ENCODE measurements at regions not wholly inside any gene's neighbourhood (a gene's known extent, or its start where the extent isn't known, plus 50 kb on each side); places are given as distances from the start of the nearest gene placed in this dataset.

- Histone ChIP-seq H3K9me3 (ENCODE audit: low read length) (no peaks in the 10 kb centered on the region), H3K27ac (ENCODE audit: low read depth, low read length, poor library complexity, severe bottlenecking) (no peak overlapping the region), H3K79me2 (ENCODE audit: insufficient read depth, low read depth, low read length) (no peaks in the 10 kb centered on the region), H3K36me3 (ENCODE audit: insufficient read depth, low read length) (no peaks in the 10 kb centered on the region), H3K4me3 (ENCODE audit: low read depth, low read length, poor library complexity, severe bottlenecking) (no peak overlapping the region), H3K4me2 (ENCODE audit: low read length) (no peak overlapping the region), H2AFZ (ENCODE audit: low read length) (no peak overlapping the region), H4K20me1 (ENCODE audit: insufficient read depth, low read length) (no peaks in the 10 kb centered on the region), H3K4me1 (ENCODE audit: insufficient read depth, low read length, poor library complexity, severe bottlenecking) (peaks cover 13% of the 10 kb centered on the region), H3K9me2 (ENCODE audit: insufficient read depth, low read length) (no peaks in the 10 kb centered on the region)
- CTCF ChIA-PET (ENCODE audit: unreplicated experiment) = no interaction called here
- TF ChIP-seq EZH2phosphoT487 (IDR thresholded peaks at IDR 0.05; ENCODE audit: borderline replicate concordance, low read depth, low read length) (no peak), CTCF (conservative IDR thresholded peaks at IDR 0.05; ENCODE audit: low read length) (no peak)
- BruUV-seq (replicated peaks) = no TSS peak
- no peak for DNase-seq (ENCODE audit: low spot score)
- POLR2A ChIA-PET = no interaction called here
- intact Hi-C loops (cut with micrococcal nuclease; ENCODE audit: unreplicated experiment) = no loop called here
Observed at GRCh38 chr16:66224626-66225025, 141.9 kb upstream of the CDH5 start.

- BruUV-seq (replicated peaks) = no TSS peak
- H3K4me1 ChIP-seq (ENCODE audit: insufficient read depth, low read length, poor library complexity, severe bottlenecking) = peaks cover 12% of the 10 kb centered on the region
- no peaks in the 10 kb centered on the region for H3K9me3 ChIP-seq (ENCODE audit: low read length)
- intact Hi-C loops (cut with micrococcal nuclease; ENCODE audit: unreplicated experiment) = no loop called here
- POLR2A ChIA-PET = no interaction called here
- no peaks in the 10 kb centered on the region for H3K79me2 ChIP-seq (ENCODE audit: insufficient read depth, low read depth, low read length)
- CTCF ChIA-PET (ENCODE audit: unreplicated experiment) = no interaction called here
- H3K4me2 ChIP-seq (ENCODE audit: low read length) = no peak overlapping the region
- no peak for DNase-seq (ENCODE audit: low spot score)
- no peaks in the 10 kb centered on the region for H4K20me1 ChIP-seq (ENCODE audit: insufficient read depth, low read length)
- H3K4me3 ChIP-seq (ENCODE audit: low read depth, low read length, poor library complexity, severe bottlenecking) = no peak overlapping the region
- no peaks in the 10 kb centered on the region for H3K9me2 ChIP-seq (ENCODE audit: insufficient read depth, low read length)
- H2AFZ ChIP-seq (ENCODE audit: low read length) = no peak overlapping the region
- H3K27ac ChIP-seq (ENCODE audit: low read depth, low read length, poor library complexity, severe bottlenecking) = no peak overlapping the region
- no peak for TF ChIP-seq CTCF (conservative IDR thresholded peaks at IDR 0.05; ENCODE audit: low read length)
- no peak for TF ChIP-seq EZH2phosphoT487 (IDR thresholded peaks at IDR 0.05; ENCODE audit: borderline replicate concordance, low read depth, low read length)
- no peaks in the 10 kb centered on the region for H3K36me3 ChIP-seq (ENCODE audit: insufficient read depth, low read length)
Observed at GRCh38 chr16:66224186-66224585, 142.3 kb upstream of the CDH5 start.

- no peak overlapping the region for H3K4me2 ChIP-seq (ENCODE audit: low read length)
- intact Hi-C loops (cut with micrococcal nuclease; ENCODE audit: unreplicated experiment) = no loop called here
- H3K27ac ChIP-seq (ENCODE audit: low read depth, low read length, poor library complexity, severe bottlenecking) = no peak overlapping the region
- BruUV-seq (replicated peaks) = no TSS peak
- ChIA-PET POLR2A (no interaction called here), CTCF (ENCODE audit: unreplicated experiment) (interaction anchor here (0.8 kb wide), 1 partner anchor 35 kb away, joined by 3 read pairs; no protein-coding TSS in a partner anchor)
- H3K4me3 ChIP-seq (ENCODE audit: low read depth, low read length, poor library complexity, severe bottlenecking) = no peak overlapping the region
- H2AFZ ChIP-seq (ENCODE audit: low read length) = no peak overlapping the region
- no peaks in the 10 kb centered on the region for H4K20me1 ChIP-seq (ENCODE audit: insufficient read depth, low read length)
- no peak for DNase-seq (ENCODE audit: low spot score)
- no peaks in the 10 kb centered on the region for H3K79me2 ChIP-seq (ENCODE audit: insufficient read depth, low read depth, low read length)
- H3K36me3 ChIP-seq (ENCODE audit: insufficient read depth, low read length) = no peaks in the 10 kb centered on the region
- peaks cover 8% of the 10 kb centered on the region for H3K4me1 ChIP-seq (ENCODE audit: insufficient read depth, low read length, poor library complexity, severe bottlenecking)
- TF ChIP-seq CTCF (conservative IDR thresholded peaks at IDR 0.05; ENCODE audit: low read length) (no peak), EZH2phosphoT487 (IDR thresholded peaks at IDR 0.05; ENCODE audit: borderline replicate concordance, low read depth, low read length) (no peak)
- no peaks in the 10 kb centered on the region for H3K9me3 ChIP-seq (ENCODE audit: low read length)
- no peaks in the 10 kb centered on the region for H3K9me2 ChIP-seq (ENCODE audit: insufficient read depth, low read length)
Observed at GRCh38 chr16:66223176-66223780, 143.2 kb upstream of the CDH5 start.
